ENCODE measurements at regions not wholly inside any gene's neighbourhood (a gene's known extent, or its start where the extent isn't known, plus 50 kb on each side); places are given as distances from the start of the nearest gene placed in this dataset.
A peak's percentile ranks its signal among the peaks of the same experiment; 100 is the strongest.

GRCh38 chr14:105938959-105939358, 412.6 kb downstream of the TMEM121 start:
- H3K9me3 Mint-ChIP-seq: peaks cover 6% of the 10 kb centered on the region
- intact Hi-C loops (cut with DNase I, micrococcal nuclease): no loop called here
- no peak for DNase-seq

GRCh38 chr14:105939810-105940508, 413.6 kb downstream of the TMEM121 start:
- peaks cover 4% of the 10 kb centered on the region for H3K4me1 Mint-ChIP-seq (ENCODE audit: low read depth)
- DNase-seq (peak in 2 of 14 experiments; percentile 27 to 38), ATAC-seq (ENCODE audit: poor library complexity) (no peak)
- H3K4me3 ChIP-seq (ENCODE audit: low read length): no peak overlapping the region
- no peak overlapping the region for H3K4me3 Mint-ChIP-seq
- POLR2A ChIA-PET: no interaction called here
- no peak overlapping the region for H3K27ac Mint-ChIP-seq
- intact Hi-C loops (cut with DNase I, micrococcal nuclease): loop anchor here in 1 of 2 experiments (5.0 kb wide), 1 partner anchor 263 kb away; no protein-coding TSS in a partner anchor
- peaks cover 16% of the 10 kb centered on the region for H3K4me1 ChIP-seq (ENCODE audit: insufficient read depth, low read length)
- TF ChIP-seq CTCF (IDR thresholded peaks at IDR 0.05): no peak
- H3K27ac ChIP-seq (ENCODE audit: low read depth in 1 of 2, low read length in 2 of 2): no peak overlapping the region
- CTCF ChIA-PET: no interaction called here
- peaks cover 6% of the 10 kb centered on the region for H3K9me3 Mint-ChIP-seq
- peaks cover 3 to 6% of the 10 kb centered on the region in 2 experiments for H3K27me3 ChIP-seq (ENCODE audit: control insufficient read depth in 1 of 2, insufficient read depth in 2 of 2, low read length in 2 of 2)
- peaks cover 3% of the 10 kb centered on the region for H3K27me3 Mint-ChIP-seq
- peaks cover 16 to 44% of the 10 kb centered on the region in 2 experiments for H3K9me3 ChIP-seq (ENCODE audit: control insufficient read depth in 1 of 2, insufficient read depth in 1 of 2, low read length in 2 of 2)
- H3K36me3 ChIP-seq (ENCODE audit: insufficient read depth, low read length): no peaks in the 10 kb centered on the region
- H3K36me3 Mint-ChIP-seq (ENCODE audit: low read depth): peaks cover 6% of the 10 kb centered on the region

More at GRCh38 chr14:105938959-105939358, 412.6 kb downstream of the TMEM121 start:
- ATAC-seq (ENCODE audit: poor library complexity): no peak
- Mint-ChIP-seq H3K4me3 (no peak overlapping the region), H3K36me3 (ENCODE audit: low read depth) (peaks cover 6% of the 10 kb centered on the region), H3K4me1 (ENCODE audit: low read depth) (no peaks in the 10 kb centered on the region), H3K27ac (no peak overlapping the region), H3K27me3 (peaks cover 5% of the 10 kb centered on the region)
- no peak for TF ChIP-seq CTCF (IDR thresholded peaks at IDR 0.05)
- no peak overlapping the region for H3K27ac ChIP-seq (ENCODE audit: low read depth in 1 of 2, low read length in 2 of 2)
- H3K4me3 ChIP-seq (ENCODE audit: low read length): no peak overlapping the region
- peaks cover 3 to 6% of the 10 kb centered on the region in 2 experiments for H3K27me3 ChIP-seq (ENCODE audit: control insufficient read depth in 1 of 2, insufficient read depth in 2 of 2, low read length in 2 of 2)
- ChIA-PET CTCF (no interaction called here), POLR2A (no interaction called here)
- peaks cover 11% of the 10 kb centered on the region for H3K4me1 ChIP-seq (ENCODE audit: insufficient read depth, low read length)
- H3K36me3 ChIP-seq (ENCODE audit: insufficient read depth, low read length): no peaks in the 10 kb centered on the region
- H3K9me3 ChIP-seq (ENCODE audit: control insufficient read depth in 1 of 2, insufficient read depth in 1 of 2, low read length in 2 of 2): peaks cover 16 to 44% of the 10 kb centered on the region in 2 experiments

- Mint-ChIP-seq H3K4me1 (ENCODE audit: low read depth) (peaks cover 7% of the 10 kb centered on the region), H3K27ac (no peak overlapping the region), H3K9me3 (peaks cover 6% of the 10 kb centered on the region), H3K4me3 (no peak overlapping the region), H3K36me3 (ENCODE audit: low read depth) (peaks cover 6% of the 10 kb centered on the region), H3K27me3 (peaks cover 5% of the 10 kb centered on the region)
- intact Hi-C loops (cut with DNase I, micrococcal nuclease): loop anchor here in 1 of 2 experiments (5.0 kb wide), 1 partner anchor 263 kb away; no protein-coding TSS in a partner anchor
- CTCF ChIA-PET: no interaction called here
- peak in 1 of 14 experiments; percentile 19 for DNase-seq
- no peak for TF ChIP-seq CTCF (IDR thresholded peaks at IDR 0.05)
- ATAC-seq (ENCODE audit: poor library complexity): no peak
- H3K4me3 ChIP-seq (ENCODE audit: low read length): no peak overlapping the region
- peaks cover 20% of the 10 kb centered on the region for H3K4me1 ChIP-seq (ENCODE audit: insufficient read depth, low read length)
- peaks cover 1 to 3% of the 10 kb centered on the region in 2 experiments for H3K27me3 ChIP-seq (ENCODE audit: control insufficient read depth in 1 of 2, insufficient read depth in 2 of 2, low read length in 2 of 2)
- peaks cover 12 to 39% of the 10 kb centered on the region in 2 experiments for H3K9me3 ChIP-seq (ENCODE audit: control insufficient read depth in 1 of 2, insufficient read depth in 1 of 2, low read length in 2 of 2)
- H3K36me3 ChIP-seq (ENCODE audit: insufficient read depth, low read length): no peaks in the 10 kb centered on the region
- H3K27ac ChIP-seq (ENCODE audit: low read depth in 1 of 2, low read length in 2 of 2): no peak overlapping the region
- POLR2A ChIA-PET: no interaction called here
These were observed 414.3 kb downstream of the TMEM121 start for GRCh38 chr14:105940534-105941225.

Measured in CD4-positive, alpha-beta T cell (primary cell).